OCI-LY1 (cell line): ENCODE measurements at regions not wholly inside any gene's neighbourhood (a gene's known extent, or its start where the extent isn't known, plus 50 kb on each side); places are given as distances from the start of the nearest gene placed in this dataset.

ENCODE experiments used
- EZH2 ChIP-seq: fragments of 200-600 bp; sonication (generic), shearing (Covaris generic); IDR thresholded peaks from 2 replicates; pipeline ENCODE4 v1.8.0; 2017; ENCODE audit warnings: borderline replicate concordance, mixed run types, mild to moderate bottlenecking, antibody characterized with exemption, low read length, moderate library complexity, mixed read lengths
- TF ChIP-seq, protein P1 (sequence below): fragments of 200-600 bp; sonication (generic), shearing (Covaris generic); IDR thresholded peaks from 2 replicates; pipeline ENCODE4 v1.5.1; 2017; ENCODE audit warnings: mild to moderate bottlenecking, antibody characterized with exemption, low read length, moderate library complexity, mixed read lengths

DNA sequence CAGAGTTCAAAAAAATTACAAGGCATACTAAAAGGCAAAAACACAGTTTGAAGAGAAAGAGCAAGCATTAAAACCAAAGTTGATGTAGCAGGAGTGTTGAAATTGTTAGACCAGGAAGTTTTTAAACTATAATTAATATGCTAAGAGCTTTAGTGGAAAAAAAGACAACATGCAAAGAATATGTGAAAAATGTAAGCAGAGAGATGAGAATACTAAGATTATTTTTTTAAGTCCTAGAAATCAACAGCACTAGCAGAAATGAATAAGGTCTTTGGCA, 192.6 kb downstream of the ERMARD start:
- TF ChIP-seq, protein P1, sequence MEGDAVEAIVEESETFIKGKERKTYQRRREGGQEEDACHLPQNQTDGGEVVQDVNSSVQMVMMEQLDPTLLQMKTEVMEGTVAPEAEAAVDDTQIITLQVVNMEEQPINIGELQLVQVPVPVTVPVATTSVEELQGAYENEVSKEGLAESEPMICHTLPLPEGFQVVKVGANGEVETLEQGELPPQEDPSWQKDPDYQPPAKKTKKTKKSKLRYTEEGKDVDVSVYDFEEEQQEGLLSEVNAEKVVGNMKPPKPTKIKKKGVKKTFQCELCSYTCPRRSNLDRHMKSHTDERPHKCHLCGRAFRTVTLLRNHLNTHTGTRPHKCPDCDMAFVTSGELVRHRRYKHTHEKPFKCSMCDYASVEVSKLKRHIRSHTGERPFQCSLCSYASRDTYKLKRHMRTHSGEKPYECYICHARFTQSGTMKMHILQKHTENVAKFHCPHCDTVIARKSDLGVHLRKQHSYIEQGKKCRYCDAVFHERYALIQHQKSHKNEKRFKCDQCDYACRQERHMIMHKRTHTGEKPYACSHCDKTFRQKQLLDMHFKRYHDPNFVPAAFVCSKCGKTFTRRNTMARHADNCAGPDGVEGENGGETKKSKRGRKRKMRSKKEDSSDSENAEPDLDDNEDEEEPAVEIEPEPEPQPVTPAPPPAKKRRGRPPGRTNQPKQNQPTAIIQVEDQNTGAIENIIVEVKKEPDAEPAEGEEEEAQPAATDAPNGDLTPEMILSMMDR: no peak
- TF ChIP-seq EZH2: no peak
